ENCODE measurements at regions not wholly inside any gene's neighbourhood (a gene's known extent, or its start where the extent isn't known, plus 50 kb on each side); places are given as distances from the start of the nearest gene placed in this dataset.

- H3K36me3 ChIP-seq (ENCODE audit: low read depth, low read length), result no peaks in the 10 kb centered on the region
- CTCF ChIA-PET, result no interaction called here
- H3K4me3 ChIP-seq (ENCODE audit: low read length), result no peak overlapping the region
- DNase-seq, result no peak
- ATAC-seq, result no peak
- no peaks in the 10 kb centered on the region for H3K9me3 ChIP-seq (ENCODE audit: low read length)
- no peaks in the 10 kb centered on the region for H3K4me1 ChIP-seq (ENCODE audit: insufficient read depth, low read length)
- H3F3A ChIP-seq (ENCODE audit: low read length, unreplicated experiment), result no peaks in the 10 kb centered on the region
- no peak overlapping the region for H3K9ac ChIP-seq (ENCODE audit: low read length)
- H2AFZ ChIP-seq (ENCODE audit: low read length), result no peak overlapping the region
- POLR2A ChIA-PET (ENCODE audit: unreplicated experiment), result no interaction called here
- H3K4me2 ChIP-seq (ENCODE audit: low read length), result no peak overlapping the region
- BruUV-seq (replicated peaks), result no TSS peak
- TF ChIP-seq, protein P1, sequence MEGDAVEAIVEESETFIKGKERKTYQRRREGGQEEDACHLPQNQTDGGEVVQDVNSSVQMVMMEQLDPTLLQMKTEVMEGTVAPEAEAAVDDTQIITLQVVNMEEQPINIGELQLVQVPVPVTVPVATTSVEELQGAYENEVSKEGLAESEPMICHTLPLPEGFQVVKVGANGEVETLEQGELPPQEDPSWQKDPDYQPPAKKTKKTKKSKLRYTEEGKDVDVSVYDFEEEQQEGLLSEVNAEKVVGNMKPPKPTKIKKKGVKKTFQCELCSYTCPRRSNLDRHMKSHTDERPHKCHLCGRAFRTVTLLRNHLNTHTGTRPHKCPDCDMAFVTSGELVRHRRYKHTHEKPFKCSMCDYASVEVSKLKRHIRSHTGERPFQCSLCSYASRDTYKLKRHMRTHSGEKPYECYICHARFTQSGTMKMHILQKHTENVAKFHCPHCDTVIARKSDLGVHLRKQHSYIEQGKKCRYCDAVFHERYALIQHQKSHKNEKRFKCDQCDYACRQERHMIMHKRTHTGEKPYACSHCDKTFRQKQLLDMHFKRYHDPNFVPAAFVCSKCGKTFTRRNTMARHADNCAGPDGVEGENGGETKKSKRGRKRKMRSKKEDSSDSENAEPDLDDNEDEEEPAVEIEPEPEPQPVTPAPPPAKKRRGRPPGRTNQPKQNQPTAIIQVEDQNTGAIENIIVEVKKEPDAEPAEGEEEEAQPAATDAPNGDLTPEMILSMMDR (conservative IDR thresholded peaks at IDR 0.05; ENCODE audit: low read depth, low read length), result no peak
- TF ChIP-seq EZH2 (IDR thresholded peaks at IDR 0.05; ENCODE audit: low read length, unreplicated experiment) (no peak), EZH2phosphoT487 (IDR thresholded peaks at IDR 0.05; ENCODE audit: borderline replicate concordance, low read length) (no peak)
- no peaks in the 10 kb centered on the region for H3K79me2 ChIP-seq (ENCODE audit: low read length)
- H3K27me3 ChIP-seq (ENCODE audit: low read length), result peaks cover 35% of the 10 kb centered on the region
- intact Hi-C loops (cut with micrococcal nuclease), result no loop called here
- no peaks in the 10 kb centered on the region for H4K20me1 ChIP-seq (ENCODE audit: low read length)
- no peak overlapping the region for H3K27ac ChIP-seq (ENCODE audit: low read length)
- no peaks in the 10 kb centered on the region for H3K9me2 ChIP-seq (replicated peaks; ENCODE audit: low read length)
These were observed 1381.9 kb downstream of the TBC1D22A start for GRCh38 chr22:48144318-48144717.

GRCh38 chr22:48143856-48144255 lies 1381.4 kb downstream of the TBC1D22A start:
- Histone ChIP-seq H3K27me3 (ENCODE audit: low read length) (peaks cover 35% of the 10 kb centered on the region), H2AFZ (ENCODE audit: low read length) (no peak overlapping the region), H3F3A (ENCODE audit: low read length, unreplicated experiment) (no peaks in the 10 kb centered on the region), H3K27ac (ENCODE audit: low read length) (no peak overlapping the region), H3K4me3 (ENCODE audit: low read length) (no peak overlapping the region), H3K79me2 (ENCODE audit: low read length) (no peaks in the 10 kb centered on the region), H3K4me1 (ENCODE audit: insufficient read depth, low read length) (no peaks in the 10 kb centered on the region), H3K9me2 (replicated peaks; ENCODE audit: low read length) (no peaks in the 10 kb centered on the region), H3K9ac (ENCODE audit: low read length) (no peak overlapping the region), H3K9me3 (ENCODE audit: low read length) (no peaks in the 10 kb centered on the region), H3K36me3 (ENCODE audit: low read depth, low read length) (no peaks in the 10 kb centered on the region), H4K20me1 (ENCODE audit: low read length) (no peaks in the 10 kb centered on the region), H3K4me2 (ENCODE audit: low read length) (no peak overlapping the region)
- BruUV-seq (replicated peaks), result no TSS peak
- CTCF ChIA-PET, result no interaction called here
- POLR2A ChIA-PET (ENCODE audit: unreplicated experiment), result no interaction called here
- ATAC-seq (no peak), DNase-seq (no peak)
- no peak for TF ChIP-seq EZH2phosphoT487 (IDR thresholded peaks at IDR 0.05; ENCODE audit: borderline replicate concordance, low read length)
- no peak for TF ChIP-seq EZH2 (IDR thresholded peaks at IDR 0.05; ENCODE audit: low read length, unreplicated experiment)
- TF ChIP-seq, protein P1 (conservative IDR thresholded peaks at IDR 0.05; ENCODE audit: low read depth, low read length), result no peak
- intact Hi-C loops (cut with micrococcal nuclease), result no loop called here

DNA sequence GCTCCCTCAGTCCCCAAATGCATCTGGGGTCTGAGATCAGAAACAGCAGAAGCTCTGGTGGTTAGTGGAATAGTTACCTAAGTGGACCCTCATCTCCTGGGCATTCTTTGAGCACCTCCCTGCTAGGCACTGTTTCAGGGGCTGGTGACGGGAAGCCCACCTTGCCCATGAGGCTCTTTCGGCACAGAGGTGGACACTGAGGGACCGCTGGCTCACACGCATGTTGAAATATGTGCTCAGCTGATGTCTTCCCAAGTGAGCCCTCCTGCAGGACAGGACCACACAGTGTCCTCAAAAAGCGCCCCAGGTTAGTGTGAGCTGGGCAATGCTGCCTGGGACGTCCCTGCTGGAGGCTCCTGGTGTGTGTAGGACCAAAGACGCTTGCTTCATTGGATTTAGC lies 1379.9 kb downstream of the TBC1D22A start:
- ATAC-seq (no peak), DNase-seq (no peak)
- Histone ChIP-seq H3K4me3 (ENCODE audit: low read length) (no peak overlapping the region), H3K27ac (ENCODE audit: low read length) (no peak overlapping the region), H3K9me3 (ENCODE audit: low read length) (no peaks in the 10 kb centered on the region), H4K20me1 (ENCODE audit: low read length) (no peaks in the 10 kb centered on the region), H3K4me1 (ENCODE audit: insufficient read depth, low read length) (no peaks in the 10 kb centered on the region; the same call in 1 of the 2 replicates), H3F3A (ENCODE audit: low read length, unreplicated experiment) (no peaks in the 10 kb centered on the region), H3K9me2 (replicated peaks; ENCODE audit: low read length) (no peaks in the 10 kb centered on the region), H3K36me3 (ENCODE audit: low read depth, low read length) (no peaks in the 10 kb centered on the region), H3K27me3 (ENCODE audit: low read length) (peaks cover 35% of the 10 kb centered on the region), H2AFZ (ENCODE audit: low read length) (no peak overlapping the region), H3K79me2 (ENCODE audit: low read length) (no peaks in the 10 kb centered on the region), H3K9ac (ENCODE audit: low read length) (no peak overlapping the region), H3K4me2 (ENCODE audit: low read length) (no peak overlapping the region)
- BruUV-seq (replicated peaks), result no TSS peak
- TF ChIP-seq, protein P1 (conservative IDR thresholded peaks at IDR 0.05; ENCODE audit: low read depth, low read length), result no peak
- TF ChIP-seq EZH2 (IDR thresholded peaks at IDR 0.05; ENCODE audit: low read length, unreplicated experiment), result no peak
- TF ChIP-seq EZH2phosphoT487 (IDR thresholded peaks at IDR 0.05; ENCODE audit: borderline replicate concordance, low read length), result no peak
- CTCF ChIA-PET, result no interaction called here
- POLR2A ChIA-PET (ENCODE audit: unreplicated experiment), result no interaction called here
- intact Hi-C loops (cut with micrococcal nuclease), result no loop called here

All from PC-3 (cell line).